ENCODE measurements at regions not wholly inside any gene's neighbourhood (a gene's known extent, or its start where the extent isn't known, plus 50 kb on each side); places are given as distances from the start of the nearest gene placed in this dataset.

- TF ChIP-seq ZNF398 (CRISPR knock-in tag; IDR thresholded peaks at IDR 0.05), result no peak
- no peak for TF ChIP-seq KHSRP (IDR thresholded peaks at IDR 0.05)
- TF ChIP-seq LCOR (CRISPR knock-in tag; IDR thresholded peaks at IDR 0.05), result no peak
- no peak for TF ChIP-seq ZNF354B (CRISPR knock-in tag; IDR thresholded peaks at IDR 0.05)
- no peak for TF ChIP-seq GMEB1 (CRISPR knock-in tag; IDR thresholded peaks at IDR 0.05)
- no peak for TF ChIP-seq ZNF143 (CRISPR knock-in tag; IDR thresholded peaks at IDR 0.05)
- TF ChIP-seq MED1 (CRISPR knock-in tag; IDR thresholded peaks at IDR 0.05; ENCODE audit: borderline replicate concordance), result no peak
- TF ChIP-seq WHSC1 (IDR thresholded peaks at IDR 0.05; ENCODE audit: low read length), result no peak
- TF ChIP-seq ZNF280A (IDR thresholded peaks at IDR 0.05; ENCODE audit: low read depth, partially characterized antibody), result no peak
- no peak for TF ChIP-seq ZNF324 (CRISPR knock-in tag; IDR thresholded peaks at IDR 0.05)
- TF ChIP-seq ID3 (CRISPR knock-in tag; IDR thresholded peaks at IDR 0.05), result no peak
- TF ChIP-seq ID3 (tag; IDR thresholded peaks at IDR 0.05), result no peak
- TF ChIP-seq NEUROD1 (IDR thresholded peaks at IDR 0.05; ENCODE audit: borderline replicate concordance, low read depth, low read length, partially characterized antibody), result peak; percentile 67
- peak; percentile 94 for TF ChIP-seq ATF7 (IDR thresholded peaks at IDR 0.05)
- peak; percentile 89 for TF ChIP-seq CEBPB (tag; IDR thresholded peaks at IDR 0.05)
- no peak for TF ChIP-seq ZBTB5 (IDR thresholded peaks at IDR 0.05)
- no peak for TF ChIP-seq DLX4 (CRISPR knock-in tag; IDR thresholded peaks at IDR 0.05)
- TF ChIP-seq KDM1A (IDR thresholded peaks at IDR 0.05), result peak; percentile 25 to 83; a peak in 3 of 4 replicates
- no peak for TF ChIP-seq MLLT1 (IDR thresholded peaks at IDR 0.05)
- TF ChIP-seq TEAD2 (tag; IDR thresholded peaks at IDR 0.05), result no peak
Observed at GRCh38 chr1:182149411-182149965, 88.0 kb upstream of the ZNF648 start (continued).

Measured in K562 (cell line).